ENCODE measurements at regions not wholly inside any gene's neighbourhood (a gene's known extent, or its start where the extent isn't known, plus 50 kb on each side); places are given as distances from the start of the nearest gene placed in this dataset.

GRCh38 chr3:87798567-87798947, 260.2 kb downstream of the CGGBP1 start:
- DNase-seq (ENCODE audit: low spot score) = no peak
- H3K27ac ChIP-seq (ENCODE audit: low read depth in 1 of 2, low read length in 2 of 2) = no peak overlapping the region
- WGBS = 55% methylated on average over 4 of the region's 4 CpGs
- no peaks in the 10 kb centered on the region for H3K36me3 ChIP-seq (ENCODE audit: control insufficient read depth in 4 of 4, insufficient read depth in 3 of 4, low read depth in 1 of 4, low read length in 3 of 4)
- no peak overlapping the region for H3K4me3 ChIP-seq (ENCODE audit: low read depth in 1 of 3, low read length in 3 of 3)
- no peak overlapping the region for H3K9ac ChIP-seq (ENCODE audit: low read depth in 1 of 2, low read length in 2 of 2)
- no peak for TF ChIP-seq RXRA (IDR thresholded peaks at IDR 0.05)
- TF ChIP-seq FOXA1 (IDR thresholded peaks at IDR 0.05) = no peak
- TF ChIP-seq REST (IDR thresholded peaks at IDR 0.05) = no peak
- TF ChIP-seq FOXA2 (IDR thresholded peaks at IDR 0.05) = no peak
- TF ChIP-seq NR2F2 (IDR thresholded peaks at IDR 0.05) = no peak
- TF ChIP-seq YY1 (IDR thresholded peaks at IDR 0.05) = no peak
- TF ChIP-seq MAX (IDR thresholded peaks at IDR 0.05) = no peak
- TF ChIP-seq HNF4G (IDR thresholded peaks at IDR 0.05) = no peak
- H3K4me1 ChIP-seq (ENCODE audit: control insufficient read depth in 4 of 4, insufficient read depth in 4 of 4, low read length in 3 of 4) = no peaks in the 10 kb centered on the region
- peaks cover 0 to 3% (median 2%) of the 10 kb centered on the region in 4 donors for H3K27me3 ChIP-seq (ENCODE audit: control insufficient read depth in 4 of 4, insufficient read depth in 4 of 4, low read length in 3 of 4)
- H3K9me3 ChIP-seq (ENCODE audit: control insufficient read depth in 4 of 4, low read length in 3 of 4) = no peaks in the 10 kb centered on the region

- WGBS = 56% methylated on average over 5 of the region's 5 CpGs
- H3K9me3 ChIP-seq (ENCODE audit: control insufficient read depth in 4 of 4, low read length in 3 of 4) = no peaks in the 10 kb centered on the region
- no peak overlapping the region for H3K27ac ChIP-seq (ENCODE audit: low read depth in 1 of 2, low read length in 2 of 2)
- H3K27me3 ChIP-seq (ENCODE audit: control insufficient read depth in 4 of 4, insufficient read depth in 4 of 4, low read length in 3 of 4) = peaks cover 0 to 3% (median 2%) of the 10 kb centered on the region in 4 donors
- H3K4me1 ChIP-seq (ENCODE audit: control insufficient read depth in 4 of 4, insufficient read depth in 4 of 4, low read length in 3 of 4) = peaks cover 0 to 4% (median under 1%) of the 10 kb centered on the region in 4 donors
- no peak overlapping the region for H3K9ac ChIP-seq (ENCODE audit: low read depth in 1 of 2, low read length in 2 of 2)
- H3K36me3 ChIP-seq (ENCODE audit: control insufficient read depth in 4 of 4, insufficient read depth in 3 of 4, low read depth in 1 of 4, low read length in 3 of 4) = no peaks in the 10 kb centered on the region
- TF ChIP-seq SP1 (IDR thresholded peaks at IDR 0.05) (no peak), RAD21 (IDR thresholded peaks at IDR 0.05) (no peak), HNF4G (IDR thresholded peaks at IDR 0.05) (no peak), YY1 (IDR thresholded peaks at IDR 0.05) (no peak), REST (IDR thresholded peaks at IDR 0.05) (no peak), FOXA1 (IDR thresholded peaks at IDR 0.05) (no peak), JUND (IDR thresholded peaks at IDR 0.05) (no peak), RXRA (IDR thresholded peaks at IDR 0.05) (no peak), GABPA (IDR thresholded peaks at IDR 0.05 in 1 of 2, conservative IDR thresholded peaks at IDR 0.05 in 1 of 2) (no peak), MAX (IDR thresholded peaks at IDR 0.05) (no peak), TAF1 (conservative IDR thresholded peaks at IDR 0.05) (no peak), ATF3 (IDR thresholded peaks at IDR 0.05) (no peak), NR2F2 (IDR thresholded peaks at IDR 0.05) (no peak), EGR1 (IDR thresholded peaks at IDR 0.05; ENCODE audit: low read depth in 2 of 2) (no peak), CTCF (IDR thresholded peaks at IDR 0.05; ENCODE audit: low read depth, low read length, missing input control) (no peak), ZBTB33 (IDR thresholded peaks at IDR 0.05) (no peak), FOXA2 (IDR thresholded peaks at IDR 0.05) (no peak), HNF4A (conservative IDR thresholded peaks at IDR 0.05) (no peak)
- H3K4me3 ChIP-seq (ENCODE audit: low read depth in 1 of 3, low read length in 3 of 3) = no peak overlapping the region
- DNase-seq (ENCODE audit: low spot score) = no peak
Measured at GRCh38 chr3:87797872-87798566, 260.8 kb downstream of the CGGBP1 start.

All from liver (tissue), 8 donors.